ENCODE measurements at regions not wholly inside any gene's neighbourhood (a gene's known extent, or its start where the extent isn't known, plus 50 kb on each side); places are given as distances from the start of the nearest gene placed in this dataset.

DNA sequence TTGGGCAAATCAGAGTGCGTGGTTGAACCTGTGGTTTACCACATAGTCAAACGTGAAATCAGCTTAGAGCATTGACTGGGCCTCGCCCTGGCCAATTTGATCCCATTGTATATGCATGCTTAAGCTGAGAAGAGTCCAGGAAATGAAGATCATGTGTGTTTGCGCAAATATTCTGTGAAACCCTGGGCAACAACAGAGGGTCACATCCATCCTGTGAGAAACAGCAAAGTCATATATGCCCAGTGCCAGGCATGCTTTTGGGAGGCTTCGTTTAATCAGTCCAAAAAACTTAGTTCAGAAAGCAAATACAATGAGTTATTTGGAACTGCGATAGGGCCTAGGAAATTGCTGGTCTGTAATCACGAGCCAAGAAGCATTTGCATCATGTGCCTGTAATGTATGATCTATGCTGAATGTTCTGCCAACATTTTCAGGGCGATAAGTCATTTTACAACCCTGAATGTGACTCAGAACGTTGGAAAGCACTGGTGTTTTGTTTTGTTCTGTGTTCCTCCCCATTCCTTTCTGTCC lies 412.1 kb upstream of the CELF2 start:
- TF ChIP-seq POLR2AphosphoS5 (IDR thresholded peaks at IDR 0.05; ENCODE audit: low read depth, low read length) (no peak), POLR2A (IDR thresholded peaks at IDR 0.05; ENCODE audit: low read depth, low read length) (no peak)
